ENCODE measurements at regions not wholly inside any gene's neighbourhood (a gene's known extent, or its start where the extent isn't known, plus 50 kb on each side); places are given as distances from the start of the nearest gene placed in this dataset.
"Not testable (repeated sequence)": the region's sequence is repeated elsewhere in the genome, so short reads cannot be mapped to it uniquely, and the experiment has no call there.

GRCh38 chr6:93183531-93183972 lies 235.8 kb downstream of the EPHA7 start:
- intact Hi-C loops (cut with DNase I), result no loop called here
- ATAC-seq (no peak), DNase-seq (ENCODE audit: low spot score) (no peak)

- DNase-seq (ENCODE audit: low spot score), result no peak
- no peak for ATAC-seq
- intact Hi-C loops (cut with DNase I), result no loop called here
Observed at GRCh38 chr6:93182938-93183479, 236.3 kb downstream of the EPHA7 start.

GRCh38 chr6:93177918-93178317 lies 241.4 kb downstream of the EPHA7 start:
- intact Hi-C loops (cut with DNase I), result no loop called here
- ATAC-seq (no peak), DNase-seq (ENCODE audit: low spot score) (no peak)

GRCh38 chr6:93177438-93177837 lies 241.9 kb downstream of the EPHA7 start:
- no peak for ATAC-seq
- DNase-seq (ENCODE audit: low spot score), result no peak
- intact Hi-C loops (cut with DNase I), result no loop called here

GRCh38 chr6:93176070-93176469 lies 243.3 kb downstream of the EPHA7 start:
- ATAC-seq, result no peak
- intact Hi-C loops (cut with DNase I), result no loop called here
- DNase-seq (ENCODE audit: low spot score), result no peak

- DNase-seq (ENCODE audit: low spot score); intact Hi-C loops (cut with DNase I); ATAC-seq: not testable (repeated sequence)
Observed at GRCh38 chr6:93173573-93173972, 245.8 kb downstream of the EPHA7 start.

GRCh38 chr6:93165850-93166430 lies 253.4 kb downstream of the EPHA7 start:
- DNase-seq (ENCODE audit: low spot score) (no peak), ATAC-seq (no peak)
- intact Hi-C loops (cut with DNase I), result no loop called here

- DNase-seq (ENCODE audit: low spot score) (no peak), ATAC-seq (no peak)
- intact Hi-C loops (cut with DNase I), result no loop called here
Observed at GRCh38 chr6:93164781-93165180, 254.6 kb downstream of the EPHA7 start.

GRCh38 chr6:93163146-93163545 lies 256.2 kb downstream of the EPHA7 start:
- ATAC-seq (no peak), DNase-seq (ENCODE audit: low spot score) (no peak)
- intact Hi-C loops (cut with DNase I), result no loop called here

- ATAC-seq (no peak), DNase-seq (ENCODE audit: low spot score) (no peak)
- intact Hi-C loops (cut with DNase I), result no loop called here
Observed at GRCh38 chr6:93139408-93140081, 279.8 kb downstream of the EPHA7 start.

GRCh38 chr6:93136111-93136510 lies 283.2 kb downstream of the EPHA7 start:
- no peak for DNase-seq (ENCODE audit: low spot score)
- no peak for ATAC-seq
- intact Hi-C loops (cut with DNase I), result no loop called here

- DNase-seq (ENCODE audit: low spot score), result no peak
- no peak for ATAC-seq
- intact Hi-C loops (cut with DNase I), result no loop called here
Observed at GRCh38 chr6:93124006-93124632, 295.2 kb downstream of the EPHA7 start.

- no peak for ATAC-seq
- no peak for DNase-seq (ENCODE audit: low spot score)
- intact Hi-C loops (cut with DNase I), result no loop called here
Observed at GRCh38 chr6:93123585-93123984, 295.8 kb downstream of the EPHA7 start.

- intact Hi-C loops (cut with DNase I), result no loop called here
- no peak for ATAC-seq
- no peak for DNase-seq (ENCODE audit: low spot score)
Observed at GRCh38 chr6:93120154-93120742, 299.1 kb downstream of the EPHA7 start.

- ATAC-seq, result no peak
- intact Hi-C loops (cut with DNase I), result no loop called here
- no peak for DNase-seq (ENCODE audit: low spot score)
Observed at GRCh38 chr6:93105907-93106306, 313.5 kb downstream of the EPHA7 start.

GRCh38 chr6:93105017-93105416 lies 314.3 kb downstream of the EPHA7 start:
- ATAC-seq (no peak), DNase-seq (ENCODE audit: low spot score) (no peak)
- intact Hi-C loops (cut with DNase I), result no loop called here

GRCh38 chr6:93104195-93104817 lies 315.1 kb downstream of the EPHA7 start:
- ATAC-seq (no peak), DNase-seq (ENCODE audit: low spot score) (no peak)
- intact Hi-C loops (cut with DNase I), result no loop called here

GRCh38 chr6:93088621-93089501 lies 330.5 kb downstream of the EPHA7 start:
- intact Hi-C loops (cut with DNase I), result no loop called here
- no peak for ATAC-seq
- no peak for DNase-seq (ENCODE audit: low spot score)

GRCh38 chr6:93087606-93088005 lies 331.8 kb downstream of the EPHA7 start:
- ATAC-seq (no peak), DNase-seq (ENCODE audit: low spot score) (no peak)
- intact Hi-C loops (cut with DNase I), result no loop called here

All from sciatic nerve (tissue), 2 donors.